NCI-H2107 treated with DMSO at 0.1 percent for 48 hours (cell line): ENCODE measurements at regions not wholly inside any gene's neighbourhood (a gene's known extent, or its start where the extent isn't known, plus 50 kb on each side); places are given as distances from the start of the nearest gene placed in this dataset.

ENCODE experiments used
- DNase-seq: peaks from one replicate; lab custom pipeline; 2025; ENCODE audit not compliant: unreplicated experiment; lab: John Stamatoyannopoulos, UW

DNA sequence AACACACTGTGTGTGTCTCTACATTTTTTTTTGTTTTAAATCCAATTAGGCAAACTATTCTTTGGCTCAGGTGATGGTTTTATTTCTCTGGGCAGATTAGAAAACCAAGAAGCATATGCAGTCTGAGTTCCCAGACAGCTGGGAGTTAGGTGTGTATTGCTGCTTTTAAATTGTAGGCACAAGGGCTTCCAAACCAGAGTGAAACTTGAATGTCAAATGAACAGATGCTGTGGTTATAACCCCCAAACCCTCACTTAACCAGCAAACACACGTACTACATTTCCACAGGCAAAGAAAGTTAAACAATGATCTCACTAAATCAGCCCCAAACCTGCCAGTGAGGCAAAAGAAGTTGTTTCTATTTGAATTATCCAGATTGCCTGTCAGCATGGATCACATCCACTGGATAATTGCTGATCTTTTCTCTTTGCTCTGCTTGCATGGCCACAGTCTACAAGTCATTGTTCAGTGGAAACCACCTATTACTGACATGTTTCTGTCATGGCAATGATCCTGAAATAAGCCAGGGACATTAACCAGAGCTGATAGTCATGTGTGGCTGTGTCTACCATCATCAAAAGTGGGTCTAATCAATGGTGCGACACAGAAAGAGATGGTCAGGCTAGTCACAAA lies 576.5 kb upstream of the PLXNA2 start:
- DNase-seq = peak; percentile 90

DNA sequence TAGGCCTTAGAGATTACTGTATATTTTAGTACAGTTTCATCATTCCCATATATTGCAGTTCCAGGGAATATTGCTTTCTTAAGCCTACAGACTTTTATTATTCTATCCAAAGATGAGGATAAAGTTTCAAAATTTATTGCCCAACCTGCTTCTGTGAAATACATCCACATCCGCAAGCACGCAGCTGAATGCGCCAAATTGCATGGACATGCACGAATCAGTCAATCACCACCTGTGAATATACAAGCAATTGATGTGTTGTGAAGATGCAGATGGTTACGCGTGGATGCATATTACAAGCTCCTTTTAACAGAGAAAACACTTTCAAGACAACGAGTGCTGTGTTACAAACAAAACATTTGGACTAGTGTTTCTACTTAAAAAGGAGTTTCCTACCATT lies 577.8 kb upstream of the PLXNA2 start:
- peak; percentile 64 for DNase-seq

DNA sequence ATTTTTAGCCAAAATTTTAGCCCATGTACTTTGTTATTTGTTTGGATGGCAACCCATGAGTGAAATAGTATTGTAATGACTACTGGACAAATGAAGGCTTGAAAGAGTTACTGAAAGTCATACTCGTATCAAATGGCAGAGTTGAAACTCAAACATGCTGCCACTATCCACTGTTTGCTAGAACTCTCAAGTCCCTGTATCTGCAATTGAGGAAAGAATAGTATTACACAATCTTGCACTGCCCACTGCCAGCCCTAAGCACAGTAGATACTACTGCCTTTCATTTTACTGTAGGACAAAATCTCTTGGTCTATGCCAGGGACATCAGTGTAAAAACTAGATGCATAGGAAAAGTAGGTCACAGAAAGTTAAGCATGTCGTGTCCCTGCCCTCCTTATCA lies 581.1 kb upstream of the PLXNA2 start:
- DNase-seq = peak; percentile 41

DNA sequence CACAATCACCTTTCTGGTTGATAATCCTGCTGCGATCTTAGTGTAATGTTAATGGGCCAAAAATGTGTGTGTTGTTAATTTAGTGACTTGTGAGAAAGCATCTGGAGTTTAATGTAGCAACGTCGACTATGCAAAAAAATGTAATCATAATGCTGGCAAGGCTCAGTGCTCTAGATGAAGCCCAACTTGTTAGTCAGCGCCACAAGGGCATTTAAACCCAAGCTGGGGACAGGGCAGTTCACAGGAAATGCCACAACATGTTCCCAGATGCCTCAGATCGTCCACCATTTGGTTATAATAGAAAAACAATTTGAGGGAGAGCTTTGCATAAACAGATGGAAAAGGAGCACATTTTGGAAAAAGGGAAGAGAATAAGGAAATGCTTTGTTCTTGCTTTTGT lies 585.4 kb upstream of the PLXNA2 start:
- DNase-seq = no peak

DNA sequence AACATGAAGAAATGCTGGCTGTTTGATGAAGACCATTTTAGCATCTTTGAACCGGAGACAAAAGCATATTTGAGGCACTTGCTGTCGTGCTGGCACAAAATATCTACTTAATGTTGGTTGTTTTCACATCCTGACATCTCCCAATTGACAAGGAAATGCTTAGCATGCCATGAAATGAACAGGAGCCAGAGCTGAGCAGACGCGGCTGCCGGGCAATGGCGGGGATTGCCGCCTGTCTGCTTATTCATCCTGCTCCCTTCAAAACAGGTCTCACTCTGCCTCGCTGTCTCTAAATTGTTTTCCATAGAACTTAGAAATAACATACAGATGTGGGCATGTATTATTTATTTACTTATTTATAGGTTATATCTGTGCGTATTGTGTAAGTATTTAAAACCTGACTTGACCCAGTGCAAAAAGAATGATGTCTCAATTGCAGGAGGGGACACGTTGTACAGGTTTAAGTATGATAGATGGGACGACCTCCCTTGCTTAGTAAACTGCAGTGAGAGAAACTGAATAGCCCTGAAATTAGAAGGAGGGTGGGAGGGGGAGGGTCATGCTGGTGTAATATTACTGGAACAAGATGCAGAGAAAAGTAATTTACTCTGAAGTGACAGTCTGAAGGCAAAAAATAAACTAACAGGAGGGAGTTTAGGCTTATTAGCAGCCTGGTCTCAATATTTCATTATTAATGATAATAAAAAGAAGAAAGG lies 590.4 kb upstream of the PLXNA2 start:
- DNase-seq = peak; percentile 96

DNA sequence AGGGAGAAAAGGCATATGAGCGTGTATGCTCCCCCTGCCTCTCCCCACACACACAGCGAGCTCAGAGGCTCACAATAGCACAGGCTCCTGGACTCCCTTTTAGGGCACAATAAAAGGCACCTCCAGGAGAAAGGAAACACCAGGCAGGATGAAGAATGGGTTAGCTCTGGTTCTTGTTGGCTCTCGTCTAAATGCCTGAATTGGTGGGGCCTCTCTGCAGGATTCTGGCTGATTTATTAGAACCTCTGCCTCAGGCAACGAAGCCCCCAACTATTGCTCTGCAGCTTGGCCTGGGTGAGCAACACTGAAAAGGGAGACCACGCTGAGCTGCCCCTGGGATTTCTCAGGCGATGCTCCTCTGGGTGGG lies 590.9 kb upstream of the PLXNA2 start:
- peak; percentile 96 for DNase-seq

DNA sequence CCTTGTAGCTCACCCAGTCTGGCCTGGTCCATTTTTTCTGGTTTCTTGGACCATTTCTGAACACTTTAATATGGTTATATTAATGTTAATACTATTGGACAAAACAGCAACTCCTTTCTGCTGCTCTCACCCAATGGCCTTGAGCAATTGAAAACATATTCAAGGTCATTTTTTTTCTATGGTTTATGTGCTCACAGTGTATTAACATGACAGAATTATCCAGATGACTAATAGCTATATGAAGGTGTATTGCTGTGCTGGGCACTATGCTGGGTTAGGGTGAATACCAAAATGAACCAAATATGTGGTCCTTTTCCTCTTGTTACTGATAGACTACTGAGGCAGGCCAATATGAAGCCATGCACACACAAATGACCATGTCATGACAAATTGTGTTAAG lies 591.6 kb upstream of the PLXNA2 start:
- no peak for DNase-seq

DNA sequence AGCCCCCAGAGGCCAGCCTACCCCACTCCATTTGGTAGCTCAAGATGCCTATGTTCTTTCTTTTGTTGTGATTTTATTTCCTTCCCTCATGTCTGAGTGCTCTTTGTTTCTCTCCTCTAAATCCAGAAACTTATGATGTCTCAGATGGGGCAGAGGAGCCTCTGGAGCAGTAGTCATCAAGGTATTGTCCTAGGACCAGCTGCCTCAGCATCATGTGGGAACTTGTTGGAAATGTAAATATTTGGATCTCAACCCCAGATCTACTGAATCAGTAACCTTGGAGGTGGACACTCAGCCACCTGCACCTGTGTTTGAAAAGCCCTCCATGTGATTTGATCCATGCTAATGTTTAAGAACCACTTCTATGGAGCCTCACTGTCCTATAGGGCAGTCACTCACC lies 593.1 kb upstream of the PLXNA2 start:
- peak; percentile 93 for DNase-seq

DNA sequence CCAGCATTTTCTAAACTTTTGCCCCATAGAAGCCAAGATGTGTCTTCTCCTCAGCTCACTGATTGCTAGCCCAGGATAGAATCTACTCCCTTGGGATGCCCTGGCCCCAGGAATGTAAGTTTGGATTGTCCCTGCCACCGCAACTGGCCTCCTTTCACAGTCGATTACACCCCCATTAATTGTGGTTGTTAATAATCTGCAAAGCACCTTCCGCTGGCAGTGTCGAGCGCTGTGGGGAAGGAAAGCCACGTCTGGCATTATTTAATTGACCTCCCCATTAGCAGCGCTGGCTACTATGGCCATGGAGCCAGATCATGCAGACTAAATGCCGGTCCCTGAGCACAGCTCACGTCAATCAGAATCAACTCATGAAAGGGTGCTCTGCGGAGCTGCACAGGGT lies 597.3 kb upstream of the PLXNA2 start:
- DNase-seq = no peak

DNA sequence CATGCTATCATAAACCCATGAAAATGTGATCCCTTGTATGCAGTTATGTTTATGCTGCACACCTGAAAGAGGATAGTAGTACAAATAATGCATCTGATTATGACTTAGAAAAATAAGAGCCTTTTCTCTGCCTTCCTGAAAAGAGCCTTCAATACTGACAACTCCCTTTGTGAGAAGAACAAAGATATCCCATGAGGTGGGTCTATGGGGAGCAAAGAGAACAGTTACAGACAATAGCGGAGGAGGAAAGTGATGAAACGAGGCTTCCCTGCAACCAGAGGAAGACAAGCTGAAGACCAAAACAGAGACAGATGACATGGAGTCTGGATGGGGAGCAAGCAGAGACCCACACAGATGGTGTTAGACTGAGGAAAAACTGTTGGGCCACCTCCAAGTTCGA lies 598.3 kb upstream of the PLXNA2 start:
- no peak for DNase-seq

DNA sequence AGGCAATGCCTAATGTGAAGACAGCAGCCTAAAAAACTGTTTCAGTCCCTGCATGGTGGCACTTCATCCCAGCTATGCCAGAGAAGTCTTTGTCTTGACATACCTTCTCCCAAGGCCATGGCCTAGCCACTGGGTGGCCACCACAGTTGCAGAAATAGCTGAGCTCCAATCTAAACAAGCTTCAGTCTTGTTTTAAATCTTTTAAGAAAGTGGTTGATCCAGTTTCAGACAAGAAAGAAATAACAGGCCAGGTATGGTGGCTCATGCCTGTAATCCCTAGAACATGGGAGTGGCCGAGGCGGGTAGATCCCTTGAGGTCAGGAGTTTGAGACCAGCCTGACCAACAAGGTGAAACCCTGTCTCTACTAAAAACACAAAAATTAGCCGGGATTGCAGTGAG lies 600.0 kb upstream of the PLXNA2 start:
- DNase-seq = no peak

DNA sequence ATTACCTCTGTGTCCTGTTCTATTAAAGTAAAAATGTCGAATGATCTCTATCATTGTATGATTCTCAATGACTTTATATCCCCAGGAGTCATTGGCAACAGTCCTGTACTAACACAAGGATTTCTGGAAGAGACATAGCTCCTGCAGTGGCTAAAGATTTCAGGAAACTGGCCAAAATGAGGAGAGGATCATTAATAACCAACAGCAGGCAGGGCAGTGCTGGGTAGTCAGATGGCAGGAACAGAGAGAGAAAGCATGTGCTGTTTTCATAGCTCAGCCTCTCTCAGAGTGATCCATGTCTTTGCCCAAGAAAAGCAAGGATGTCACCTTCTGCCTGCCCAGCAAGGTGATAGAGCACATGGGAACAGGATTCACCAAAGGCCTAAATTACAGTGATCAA lies 604.7 kb upstream of the PLXNA2 start:
- DNase-seq = no peak

DNA sequence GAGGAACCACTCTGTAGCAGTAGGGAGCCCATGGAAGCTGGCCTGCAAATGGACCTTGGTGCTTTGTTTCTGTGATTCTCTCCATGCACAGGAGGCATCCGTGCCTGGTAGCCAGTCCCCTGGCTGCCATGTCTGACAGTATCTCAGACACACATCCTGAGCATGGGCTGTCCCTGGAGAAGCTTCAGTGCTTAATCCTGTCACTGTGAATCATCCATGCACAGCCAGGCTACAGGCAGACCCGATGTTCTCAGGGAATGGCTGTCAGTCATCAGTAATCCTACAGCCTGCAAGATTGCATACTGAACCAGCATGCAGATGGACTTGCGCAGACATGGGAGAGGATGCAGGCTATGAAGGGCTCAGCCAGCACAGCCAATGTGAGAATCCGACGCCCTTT lies 606.3 kb upstream of the PLXNA2 start:
- DNase-seq = no peak

DNA sequence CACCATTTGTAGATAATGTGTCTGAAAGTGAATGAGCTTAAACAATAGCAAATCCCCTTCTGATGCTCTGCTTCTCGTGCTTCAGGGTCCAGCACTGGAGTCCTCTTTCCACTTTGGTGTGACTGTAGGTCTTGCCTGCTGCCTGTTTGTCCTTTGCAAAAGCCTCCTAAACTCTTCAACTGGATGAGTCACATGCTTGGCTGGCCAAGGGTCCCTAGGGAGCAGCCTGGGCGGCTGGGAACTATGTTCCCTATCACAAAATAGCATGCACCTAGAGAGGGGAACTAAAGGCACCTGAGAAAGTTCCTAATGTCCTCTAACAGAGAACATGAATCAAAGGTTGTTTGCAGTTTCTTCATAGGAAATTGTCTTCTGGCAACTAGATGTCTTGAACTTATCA lies 607.2 kb upstream of the PLXNA2 start:
- DNase-seq = peak; percentile 45

DNA sequence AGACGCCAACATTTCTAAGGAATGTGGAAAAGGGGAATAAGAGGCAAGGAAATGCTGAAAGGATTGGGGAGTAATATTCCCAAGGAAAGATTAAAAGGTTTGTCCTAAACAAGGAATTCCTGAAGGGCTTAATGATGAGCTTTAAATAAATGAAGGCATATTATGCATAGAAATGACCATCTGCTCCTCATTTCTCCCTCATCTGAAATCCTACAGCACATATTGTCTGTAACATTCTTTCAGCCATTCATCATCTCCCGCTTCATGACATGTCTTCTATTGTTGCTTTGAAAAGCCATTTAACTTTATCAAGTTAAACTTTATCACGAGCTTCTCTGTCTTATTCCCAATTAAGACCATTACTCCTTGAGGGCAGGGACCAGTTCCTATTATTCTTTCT lies 608.7 kb upstream of the PLXNA2 start:
- no peak for DNase-seq

DNA sequence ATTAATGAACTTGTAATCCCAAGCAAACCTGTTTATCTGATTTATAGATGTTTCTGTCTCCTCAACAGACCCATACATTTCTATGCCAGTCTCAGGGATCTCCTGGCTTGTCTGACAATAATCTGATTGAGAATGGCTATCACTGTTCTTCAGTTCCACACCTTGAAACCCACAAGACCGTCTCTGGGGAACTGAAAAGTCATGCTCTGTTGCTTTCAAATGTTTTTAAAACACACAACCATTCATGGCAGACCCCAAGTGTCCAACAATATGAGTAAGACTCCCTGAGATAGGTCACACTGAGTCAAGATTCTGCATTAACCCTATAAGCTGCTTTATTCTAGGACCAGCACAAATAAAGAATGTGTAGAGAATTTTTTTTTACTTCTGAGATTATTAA lies 611.2 kb upstream of the PLXNA2 start:
- peak; percentile 35 for DNase-seq

DNA sequence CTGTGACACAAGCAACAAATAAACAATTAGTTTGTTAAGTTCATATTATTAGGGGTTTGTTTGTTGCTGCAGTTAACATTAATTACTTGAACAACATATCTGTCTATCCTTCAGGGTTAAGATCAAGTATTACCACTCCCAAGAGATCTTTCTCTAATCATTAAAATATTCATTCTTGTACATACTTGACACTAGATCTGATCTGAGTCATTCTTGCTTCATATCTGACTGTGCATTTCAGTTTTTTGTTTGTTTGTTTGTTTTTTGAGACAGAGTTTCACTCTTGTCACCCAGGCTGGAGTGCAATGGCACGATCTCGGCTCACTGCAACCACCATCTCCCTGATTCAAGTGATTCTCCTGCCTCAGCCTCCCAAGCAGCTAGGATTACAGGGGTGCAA lies 613.3 kb upstream of the PLXNA2 start:
- DNase-seq = no peak

DNA sequence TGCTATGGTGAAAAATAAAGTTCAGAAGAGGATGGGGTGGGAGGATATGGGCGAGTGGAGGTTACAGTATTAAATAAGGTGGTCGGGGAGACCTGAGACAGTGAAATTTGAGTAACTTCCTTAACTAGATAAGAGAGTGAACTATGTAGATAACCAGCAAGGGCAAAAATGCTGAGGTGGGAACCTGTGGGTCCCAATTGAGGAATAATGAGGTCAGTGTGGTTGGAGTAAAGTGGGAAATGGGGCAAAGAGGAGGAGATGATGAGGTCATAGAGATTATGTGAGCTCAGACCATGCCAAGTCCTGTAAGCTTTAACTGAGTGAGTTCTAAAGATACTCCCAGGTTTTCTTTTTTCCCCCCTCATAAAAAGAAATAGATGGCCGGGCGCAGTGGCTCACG lies 614.6 kb upstream of the PLXNA2 start:
- DNase-seq = no peak

DNA sequence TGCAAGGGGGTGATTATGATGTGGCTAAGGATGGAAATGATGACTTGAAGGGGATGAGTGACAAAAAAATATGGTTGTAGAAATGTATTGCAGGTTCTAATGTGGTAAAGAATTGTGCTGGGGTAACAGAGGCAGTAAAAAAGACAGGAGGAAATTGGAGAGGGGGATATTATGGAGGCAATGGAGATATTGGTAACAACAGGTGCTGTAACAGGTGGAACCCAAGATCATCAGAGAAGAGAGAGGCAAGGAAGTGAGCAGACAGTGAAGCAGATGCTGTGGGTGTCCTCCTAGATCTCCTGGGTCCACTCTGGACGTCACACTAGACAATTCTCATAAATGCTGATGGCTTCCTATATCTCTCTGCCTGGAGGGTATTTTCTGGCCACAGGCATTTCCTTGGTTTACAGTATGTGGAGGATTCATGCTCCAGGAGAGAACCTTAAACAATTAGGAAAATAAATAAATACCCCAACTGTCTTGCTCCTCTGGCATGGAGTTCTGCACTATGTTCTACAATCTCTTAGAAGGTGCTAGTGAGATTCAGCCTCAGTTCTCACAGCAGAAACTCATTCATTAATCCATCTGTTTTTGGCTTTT lies 620.3 kb upstream of the PLXNA2 start:
- DNase-seq = no peak

DNA sequence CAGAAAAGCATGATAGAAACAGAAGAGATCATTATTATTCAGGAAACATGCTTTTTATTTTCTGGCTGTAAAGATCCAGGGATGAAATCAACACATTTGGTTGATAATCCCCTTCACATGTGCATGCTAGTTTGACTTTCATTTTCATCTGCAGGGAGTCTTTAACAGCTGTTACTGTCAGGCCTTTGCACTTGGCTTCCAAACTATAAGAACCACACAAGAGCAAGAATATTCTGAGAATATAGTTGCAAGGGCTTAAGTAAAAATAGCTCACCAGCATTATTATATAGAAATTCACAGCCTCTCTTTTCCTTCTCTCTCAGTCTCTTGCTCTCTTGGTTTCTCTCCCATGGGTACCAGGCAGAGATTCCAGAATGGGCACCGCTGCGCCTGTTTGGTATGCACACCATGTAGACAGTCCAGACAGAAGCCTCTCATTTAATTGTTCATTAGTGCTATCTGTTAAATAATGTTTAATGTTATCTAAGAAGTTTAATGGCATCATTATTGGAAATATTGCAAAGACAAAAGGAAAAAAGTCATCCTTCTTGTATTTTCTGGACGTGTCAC lies 622.3 kb upstream of the PLXNA2 start:
- no peak for DNase-seq

DNA sequence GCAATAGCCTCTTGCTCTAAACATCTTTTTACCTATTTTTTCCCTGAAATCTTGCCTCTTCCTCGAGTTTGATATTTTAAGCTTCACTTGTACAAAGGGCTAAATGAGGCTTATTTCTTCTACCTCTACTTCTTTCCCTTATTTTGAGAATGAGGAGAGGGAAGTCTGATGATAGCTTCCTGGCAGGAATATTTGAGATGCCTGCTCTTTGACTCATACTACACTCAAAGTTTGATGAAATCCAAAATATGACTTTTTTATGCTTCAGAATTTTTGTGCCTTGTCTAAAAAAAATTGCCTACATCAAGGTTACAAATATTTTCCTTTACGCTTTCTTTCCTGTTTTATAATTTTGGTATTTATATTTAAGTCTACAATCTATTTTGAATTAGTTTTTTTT lies 624.4 kb upstream of the PLXNA2 start:
- DNase-seq = no peak

DNA sequence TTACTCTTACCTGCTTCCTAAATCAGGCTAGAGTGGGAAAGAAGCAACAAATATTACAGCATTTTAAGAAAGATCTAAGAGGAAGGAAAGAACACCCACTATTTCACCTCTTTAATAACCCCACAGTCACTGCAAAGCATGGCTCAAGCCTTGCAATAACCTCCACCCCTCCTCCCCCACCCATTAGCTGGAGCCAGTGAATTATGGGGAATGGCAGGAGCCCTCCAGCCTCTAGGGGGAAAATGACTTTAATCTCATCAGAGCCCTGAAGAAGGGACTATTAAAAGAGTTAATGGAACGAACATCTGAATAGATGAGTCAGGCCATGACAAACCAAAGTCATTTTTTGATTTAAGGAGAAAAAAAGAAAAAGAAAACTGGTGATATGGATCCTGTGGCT lies 630.7 kb upstream of the PLXNA2 start:
- no peak for DNase-seq
